ENCODE measurements at regions not wholly inside any gene's neighbourhood (a gene's known extent, or its start where the extent isn't known, plus 50 kb on each side); places are given as distances from the start of the nearest gene placed in this dataset.

DNA sequence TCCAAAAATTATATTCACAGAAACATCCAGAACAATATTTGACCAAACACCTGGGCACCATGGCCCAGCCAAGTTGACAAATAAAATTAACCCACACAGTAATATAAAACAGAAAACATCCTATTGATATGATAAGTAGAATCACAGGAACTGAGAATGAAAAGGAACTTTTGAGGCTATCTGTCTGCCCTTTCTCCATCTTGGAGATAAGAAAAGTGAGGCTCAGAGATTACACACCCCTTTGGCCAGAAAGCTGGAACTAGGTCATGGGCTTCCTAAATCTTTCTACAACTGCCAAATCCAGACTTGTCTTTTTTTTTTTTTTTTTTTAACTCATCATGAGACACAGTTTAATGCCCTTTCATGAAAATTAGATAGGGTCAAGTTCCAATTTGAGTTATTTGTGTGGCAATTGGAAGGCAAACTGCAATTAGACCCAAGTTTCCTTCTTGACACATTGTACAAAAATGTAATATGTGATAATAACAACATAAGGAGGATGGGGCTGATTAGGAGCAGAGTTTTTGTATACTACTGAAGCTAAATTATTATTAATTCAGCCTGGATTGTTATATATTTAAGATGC is 137.2 kb downstream of the RPL22L1 start:
- intact Hi-C loops (cut with micrococcal nuclease) = no loop called here

DNA sequence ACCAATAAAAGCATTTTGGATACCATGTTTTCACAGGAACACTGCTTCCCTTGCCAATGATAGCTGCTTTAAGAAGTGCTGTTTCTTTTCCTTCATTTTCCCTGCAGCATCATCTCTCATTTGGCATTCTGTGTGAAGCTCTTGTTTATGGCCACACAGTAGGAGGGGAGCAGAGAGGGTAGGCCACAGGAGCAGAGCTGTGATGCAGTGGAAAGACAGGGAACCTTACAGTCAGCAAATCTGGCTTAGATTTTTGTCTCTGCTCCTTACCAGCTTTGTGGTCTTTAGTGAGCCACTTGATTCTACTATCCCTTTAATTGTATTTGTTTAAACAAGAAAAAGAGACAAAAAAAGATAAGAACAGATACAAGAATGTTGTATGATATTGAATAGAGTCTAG is 138.7 kb downstream of the RPL22L1 start:
- intact Hi-C loops (cut with micrococcal nuclease) = no loop called here

DNA sequence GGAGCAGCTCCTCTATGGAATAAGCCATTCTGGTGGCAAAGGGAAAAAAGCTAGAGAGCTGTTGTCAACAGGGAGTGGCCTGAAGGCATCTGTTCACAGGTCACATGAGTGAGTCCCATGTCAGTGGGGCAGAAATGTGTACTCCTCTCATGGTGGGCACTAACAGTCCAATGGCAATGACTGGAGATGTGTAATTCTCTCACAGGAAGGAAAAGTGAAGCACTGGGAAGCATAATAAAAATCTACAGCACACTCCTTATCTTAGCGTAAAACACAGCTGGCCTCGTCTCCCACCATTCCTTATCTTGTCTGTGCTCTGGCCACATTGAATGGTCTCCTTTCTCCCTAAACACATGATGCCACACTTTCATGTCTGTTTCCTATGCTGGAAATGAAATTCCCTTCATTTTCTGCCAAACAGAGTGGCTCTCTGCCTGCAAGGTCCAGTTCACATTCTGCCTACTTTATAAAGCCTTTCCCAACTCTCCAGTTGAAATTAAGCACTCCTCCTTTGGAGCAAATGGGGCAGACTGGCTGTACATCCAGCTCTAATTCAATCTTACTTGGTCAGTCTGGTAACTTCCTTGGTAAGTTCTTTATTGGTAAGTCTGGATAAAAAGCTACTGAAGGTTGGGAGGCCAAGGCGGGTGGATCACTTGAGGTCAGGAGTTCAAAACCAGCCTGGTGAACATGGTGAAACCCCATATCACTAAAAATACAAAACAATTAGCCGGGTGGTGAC is 139.8 kb downstream of the RPL22L1 start:
- intact Hi-C loops (cut with micrococcal nuclease) = no loop called here

DNA sequence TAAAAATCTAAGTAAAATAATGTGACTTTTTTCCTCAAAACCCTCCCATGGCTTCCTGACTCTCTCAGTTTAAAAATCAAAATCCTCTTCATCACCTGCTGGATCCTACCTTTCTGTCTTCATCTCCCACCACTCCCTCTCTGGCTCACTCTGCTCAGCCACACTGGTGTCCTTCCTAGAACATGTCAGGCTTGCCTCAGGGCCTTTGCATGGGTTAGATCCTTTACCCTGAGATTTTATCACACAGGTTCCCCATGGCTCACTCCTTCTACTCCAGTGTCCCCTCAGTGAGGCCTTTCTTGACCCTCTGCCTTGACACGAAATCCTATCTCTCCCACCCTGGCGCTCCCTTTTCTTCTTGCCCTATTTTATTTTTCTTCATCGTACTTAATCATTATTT is 141.8 kb downstream of the RPL22L1 start:
- intact Hi-C loops (cut with micrococcal nuclease) = no loop called here

DNA sequence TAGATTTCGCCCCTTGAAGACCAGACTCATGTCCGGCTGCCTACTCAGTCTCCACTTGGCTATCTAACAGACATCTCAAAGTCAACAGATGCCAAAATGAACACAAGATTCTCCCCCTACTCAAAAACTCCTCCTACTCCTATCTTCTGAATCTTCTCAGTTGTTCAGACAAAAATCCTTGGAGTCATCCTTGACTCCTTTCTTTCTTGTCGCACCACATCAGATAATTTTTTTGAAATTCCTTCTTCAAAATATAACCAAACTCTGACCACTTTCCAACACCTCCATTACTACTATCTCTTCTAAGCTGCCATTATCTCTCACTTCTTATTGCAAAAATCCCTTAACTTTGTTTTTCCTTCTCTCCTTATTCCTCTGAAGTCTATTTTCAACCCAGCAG is 141.9 kb upstream of the SLC7A14 start:
- intact Hi-C loops (cut with micrococcal nuclease) = no loop called here

DNA sequence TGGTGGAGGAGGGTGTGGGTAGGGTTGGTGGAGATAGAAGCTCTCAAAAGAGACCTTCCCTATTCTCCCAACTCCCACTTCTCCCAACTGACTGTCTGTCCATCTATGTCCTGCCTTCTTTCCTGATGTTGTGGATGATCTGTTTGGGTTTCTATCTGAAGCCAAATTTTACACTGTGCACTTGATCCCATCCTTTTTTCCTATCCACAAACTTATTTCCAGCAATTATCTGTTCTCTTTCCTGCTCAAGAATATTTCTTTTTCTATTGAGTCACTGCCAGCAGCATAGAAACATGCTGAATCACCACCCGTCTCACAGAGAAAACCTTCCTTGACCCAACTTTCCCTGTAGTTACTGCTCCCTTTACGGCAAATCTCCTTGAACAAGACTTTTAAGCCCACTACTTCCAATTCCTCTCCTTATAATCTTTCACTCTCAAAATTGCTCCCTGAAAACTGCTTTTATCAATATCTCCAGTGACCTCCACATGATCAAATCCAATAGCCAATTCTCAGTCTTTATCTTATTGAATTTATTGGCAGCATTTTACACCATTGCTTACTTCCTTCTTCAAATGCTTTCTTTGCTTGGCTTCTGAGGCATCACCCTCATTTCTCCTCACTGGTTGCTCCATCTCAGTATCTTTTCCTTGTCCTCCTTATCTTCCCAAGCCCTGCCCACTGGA is 141.2 kb upstream of the SLC7A14 start:
- intact Hi-C loops (cut with micrococcal nuclease) = no loop called here

DNA sequence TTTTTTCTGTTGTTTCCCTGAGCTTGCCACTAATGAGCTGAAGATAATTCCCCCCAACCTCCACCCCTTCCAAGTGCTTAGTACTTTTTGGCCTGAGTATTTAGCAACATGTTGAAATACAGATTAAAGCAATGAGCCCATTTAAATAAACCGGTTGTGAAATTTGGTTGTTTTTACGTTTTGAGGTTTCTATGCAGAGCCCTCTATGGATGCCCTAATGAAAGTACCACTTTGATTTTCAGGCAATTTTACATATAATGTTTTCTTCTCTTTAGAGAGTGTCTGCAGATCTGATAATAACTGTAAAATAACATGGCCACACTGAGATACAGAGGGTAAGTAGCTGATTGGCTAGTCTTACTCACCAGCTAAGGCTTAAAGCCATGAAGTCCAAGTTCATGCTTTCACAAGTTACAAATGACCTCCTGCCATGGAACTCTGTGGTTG is 139.4 kb upstream of the SLC7A14 start:
- intact Hi-C loops (cut with micrococcal nuclease) = no loop called here

DNA sequence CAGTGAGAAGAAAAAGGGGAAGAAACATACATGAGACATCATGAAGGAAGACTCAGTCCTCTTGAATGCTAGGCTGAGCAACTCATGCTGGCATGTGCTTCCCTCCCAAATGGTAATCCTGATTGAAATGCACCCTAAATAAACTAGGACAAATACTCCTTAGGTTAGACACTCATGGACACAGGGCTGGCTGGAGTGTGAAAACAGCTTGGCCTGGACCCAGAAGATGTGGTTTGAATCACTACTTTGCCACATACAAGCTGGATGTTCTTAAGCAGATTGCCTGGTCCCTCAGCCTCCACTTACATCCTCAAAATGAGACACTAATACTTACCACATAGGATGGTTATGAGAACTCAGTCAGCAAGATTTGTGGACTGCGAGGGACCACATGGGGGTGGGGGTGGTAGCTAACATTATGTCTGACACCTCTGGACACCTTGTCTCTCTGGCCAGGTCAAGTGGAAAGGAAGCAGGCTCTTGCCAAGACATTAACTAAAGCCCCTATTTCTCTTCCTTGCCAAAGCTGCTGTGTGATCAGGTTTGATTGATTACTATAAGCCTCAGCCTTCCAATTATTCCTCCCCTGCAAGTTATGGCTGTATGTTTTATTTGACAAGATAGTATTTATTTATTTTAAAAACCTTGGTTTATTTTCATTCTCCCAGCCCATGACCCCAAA is 138.9 kb upstream of the SLC7A14 start:
- intact Hi-C loops (cut with micrococcal nuclease) = no loop called here

DNA sequence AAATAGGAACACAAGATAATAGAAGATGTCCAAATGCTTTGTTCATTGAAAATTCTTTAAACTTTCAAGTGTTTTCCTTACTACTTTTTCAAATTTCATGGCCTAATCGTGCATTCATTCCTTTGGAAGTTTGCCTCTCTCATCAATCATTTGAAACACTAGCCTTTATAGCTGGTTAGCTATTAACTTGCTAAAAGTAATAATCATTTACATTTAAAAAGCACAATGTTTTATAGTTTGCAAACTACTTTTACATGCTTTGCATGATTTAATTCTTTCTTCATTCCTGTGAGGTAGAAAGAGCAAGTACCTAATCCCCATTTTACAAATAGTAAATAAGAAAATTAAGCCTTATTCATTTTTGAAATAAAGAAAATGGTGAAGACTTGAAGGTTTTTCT is 137.4 kb upstream of the SLC7A14 start:
- intact Hi-C loops (cut with micrococcal nuclease) = no loop called here

DNA sequence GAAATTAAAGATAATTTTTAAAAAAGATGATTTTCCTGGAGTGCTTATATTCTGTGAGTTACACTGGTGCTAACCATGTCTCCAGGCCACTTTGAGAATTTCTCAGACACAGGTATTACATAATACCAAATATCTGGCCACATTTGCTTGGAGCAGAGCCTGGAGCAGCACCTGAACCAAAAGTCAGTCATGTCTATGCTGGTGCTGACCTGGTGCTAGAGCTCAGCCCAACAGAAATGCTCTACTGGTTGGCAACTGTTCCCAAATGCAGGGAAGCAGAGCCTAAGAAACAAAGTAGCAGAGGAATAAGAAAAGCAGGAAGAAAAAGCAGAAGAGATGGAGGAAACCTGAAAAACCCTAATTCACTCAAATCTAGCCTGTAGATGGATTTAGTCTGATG is 135.7 kb upstream of the SLC7A14 start:
- intact Hi-C loops (cut with micrococcal nuclease) = no loop called here

DNA sequence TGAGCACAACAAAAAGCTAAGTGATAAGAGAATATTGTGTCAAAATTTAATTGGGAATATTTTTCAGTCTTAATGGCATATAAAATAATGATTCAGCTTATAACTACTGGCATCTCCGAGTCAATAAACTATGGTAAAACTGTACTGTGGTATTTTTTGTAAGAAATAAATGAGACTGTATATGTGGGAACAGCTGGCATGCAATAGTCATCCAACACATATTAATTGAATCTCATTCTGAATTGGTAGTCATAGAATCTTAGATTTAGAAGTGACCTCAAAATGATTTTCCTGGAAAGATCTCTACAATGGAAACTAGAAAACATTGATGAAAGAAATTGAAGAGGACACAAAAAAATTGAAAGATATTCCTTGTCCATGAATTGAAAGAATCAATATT is 133.4 kb upstream of the SLC7A14 start:
- intact Hi-C loops (cut with micrococcal nuclease) = no loop called here

DNA sequence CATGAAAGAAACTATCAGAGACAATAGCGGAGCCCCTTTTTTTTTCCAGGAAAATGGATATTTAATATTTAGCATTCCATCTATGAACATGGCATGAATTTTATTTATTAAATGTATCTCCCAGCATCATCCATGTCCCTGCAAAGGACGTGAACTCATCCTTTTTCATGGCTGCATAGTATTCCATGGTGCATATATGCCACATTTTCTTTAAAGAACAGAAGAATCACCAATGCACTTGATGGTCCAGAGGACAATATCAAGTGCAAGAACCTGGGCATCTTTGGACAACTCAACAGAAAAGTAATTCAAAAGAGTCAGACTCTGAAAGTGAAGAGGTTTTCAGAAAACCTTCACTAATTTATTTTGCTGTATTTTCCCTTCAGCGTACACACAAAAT is 133.0 kb upstream of the SLC7A14 start:
- intact Hi-C loops (cut with micrococcal nuclease) = no loop called here

DNA sequence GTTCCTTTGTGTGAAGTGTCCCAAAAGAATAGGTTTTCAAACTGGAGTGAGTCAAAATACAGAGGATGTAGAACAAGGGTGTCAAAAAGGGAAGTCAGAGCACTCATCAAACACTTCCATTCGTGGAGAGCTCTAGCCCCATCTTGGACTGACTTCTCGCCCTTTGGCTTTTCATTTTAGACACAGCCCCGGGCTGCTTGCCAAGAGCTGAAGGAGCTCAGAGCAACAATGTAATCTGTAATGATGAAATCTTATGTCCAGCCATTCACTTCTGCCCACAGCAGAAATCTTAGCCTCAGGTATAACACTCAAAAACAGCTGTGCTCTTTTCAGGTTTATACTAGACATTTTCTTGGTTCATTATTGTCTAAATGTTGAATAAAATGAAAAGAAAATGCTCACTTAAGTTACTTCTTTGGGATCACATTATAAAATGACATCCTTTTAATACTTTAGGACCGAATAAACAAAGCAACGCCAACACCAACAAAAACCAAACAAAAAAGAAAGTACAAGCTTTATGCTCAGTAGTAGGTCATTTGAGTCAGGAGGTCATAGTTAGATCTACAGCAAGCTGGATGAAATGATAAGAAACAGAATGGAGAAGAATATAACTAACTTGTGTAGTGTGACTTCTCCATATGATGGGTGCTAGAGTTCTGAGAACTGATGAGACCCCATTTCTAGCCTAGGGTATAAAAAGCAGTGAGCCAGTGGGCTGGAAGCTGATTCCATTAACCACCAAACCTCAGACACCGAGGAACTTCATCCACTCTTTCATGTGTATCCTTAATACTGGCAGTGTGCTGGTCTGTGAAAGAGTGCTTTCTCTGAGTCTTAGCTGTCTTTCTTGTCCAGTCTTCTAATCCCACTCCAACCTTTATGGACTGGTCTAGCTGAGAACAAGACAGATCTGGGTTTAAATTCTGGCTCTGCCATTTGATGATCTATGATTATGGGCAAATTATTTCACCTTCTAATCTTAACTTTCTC is 131.8 kb upstream of the SLC7A14 start:
- intact Hi-C loops (cut with micrococcal nuclease) = no loop called here

DNA sequence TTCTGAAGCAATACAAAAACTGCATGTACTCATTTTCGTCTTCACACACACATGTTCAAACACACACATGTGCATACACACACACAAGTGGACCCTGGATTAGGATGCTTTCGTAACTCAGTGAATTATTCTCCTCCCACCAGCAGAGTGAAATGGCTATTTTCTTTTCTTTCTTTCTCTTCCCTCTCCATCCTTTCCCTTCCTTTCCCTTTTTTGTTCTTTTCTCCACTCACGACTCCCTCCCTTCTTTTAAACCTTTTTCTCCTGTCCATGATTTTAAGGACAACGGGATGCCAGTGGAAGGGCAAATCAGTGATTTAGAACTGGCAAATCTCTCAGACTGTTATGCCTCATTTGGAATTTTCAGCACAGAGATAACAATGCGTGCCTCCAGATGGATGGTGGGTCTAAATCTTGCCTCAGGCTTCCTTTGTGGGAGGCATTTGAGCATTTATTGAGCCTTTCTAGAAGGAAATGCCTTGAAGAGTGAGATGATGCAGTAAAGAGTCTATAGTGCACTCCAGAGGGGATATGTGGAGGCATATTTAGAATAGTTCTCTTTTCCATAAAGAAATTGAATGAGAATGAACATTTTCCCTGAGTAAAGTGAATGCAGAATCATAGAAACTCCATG is 130.4 kb upstream of the SLC7A14 start:
- intact Hi-C loops (cut with micrococcal nuclease) = no loop called here

DNA sequence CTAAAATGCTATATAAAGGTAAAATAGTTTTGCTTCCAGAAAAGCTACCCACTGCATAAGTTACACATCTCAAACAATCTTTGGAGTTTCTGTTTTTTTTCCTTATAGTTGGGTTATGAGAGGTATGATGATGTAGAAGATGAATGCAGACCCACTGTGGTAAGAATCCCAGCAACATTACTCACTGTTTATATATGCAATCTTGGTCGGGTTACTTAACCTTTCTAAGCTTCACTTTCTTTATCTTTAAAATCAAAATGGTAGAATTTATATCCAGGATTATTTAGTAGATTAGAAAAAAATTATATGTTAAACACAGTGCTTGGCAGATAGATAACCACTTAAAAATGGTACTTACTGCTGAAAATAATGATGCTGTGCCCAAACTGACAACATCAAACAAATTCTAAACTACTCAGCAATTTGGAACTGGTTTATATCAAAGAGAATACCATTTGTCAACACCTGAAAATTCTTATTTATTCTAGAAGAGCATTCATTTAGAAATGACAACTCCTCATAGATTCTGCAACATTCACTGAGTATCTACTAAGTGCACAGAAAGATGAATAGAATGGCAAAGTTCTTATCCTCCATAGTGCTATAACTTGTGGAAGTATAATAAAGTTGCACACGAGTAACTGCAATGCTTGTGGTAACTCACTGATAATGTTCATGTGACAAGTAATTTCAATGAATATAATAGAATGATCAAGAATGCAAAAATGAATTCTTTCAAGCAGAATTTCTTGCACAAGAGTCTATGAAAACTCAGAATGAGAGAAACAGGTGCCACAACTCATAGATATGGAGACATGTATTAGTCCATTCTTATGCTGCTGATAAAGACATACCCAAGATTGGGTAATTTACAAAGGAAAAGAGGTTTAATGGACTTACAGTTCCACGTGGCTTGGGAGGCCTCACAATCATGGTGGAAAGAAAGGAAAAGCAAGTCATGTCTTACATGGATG is 129.0 kb upstream of the SLC7A14 start:
- intact Hi-C loops (cut with micrococcal nuclease) = no loop called here

DNA sequence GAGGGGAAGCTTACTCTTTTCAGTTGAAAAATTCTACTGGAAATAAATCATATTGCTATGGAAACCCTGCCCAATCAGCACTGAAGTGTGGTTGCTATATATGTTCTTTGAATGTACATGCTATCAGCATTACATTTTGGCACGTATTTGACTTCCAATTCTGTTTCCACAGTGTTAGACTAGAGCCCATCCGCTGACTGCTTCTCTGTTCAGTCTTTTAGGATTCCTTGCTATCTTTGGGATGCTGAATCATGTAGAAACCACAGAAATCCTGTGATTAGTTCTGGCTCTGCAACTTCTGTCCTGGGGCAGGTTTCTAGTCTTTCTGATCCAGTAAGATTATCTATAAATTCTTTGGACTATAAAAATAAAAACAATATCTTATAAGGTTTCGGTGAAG is 128.2 kb upstream of the SLC7A14 start:
- intact Hi-C loops (cut with micrococcal nuclease) = no loop called here

DNA sequence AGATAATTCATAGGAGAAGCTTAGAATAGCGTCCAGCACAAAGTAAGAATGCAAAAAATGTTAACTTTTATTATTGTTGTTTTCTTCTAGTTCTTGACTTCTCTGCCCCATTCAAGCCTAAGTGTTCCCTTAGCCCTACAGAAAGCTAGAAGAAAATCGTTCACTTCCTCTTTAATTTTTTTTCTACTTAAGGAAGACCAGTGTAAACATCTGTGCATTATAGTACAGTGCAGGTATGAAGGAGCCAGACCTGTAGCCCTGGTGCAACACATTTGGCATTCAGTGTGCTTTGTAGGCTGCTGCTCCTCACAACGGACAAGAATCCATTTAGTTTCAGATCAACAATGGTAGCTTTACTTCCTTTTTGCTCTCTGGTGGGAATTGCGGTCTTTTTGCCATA is 127.8 kb upstream of the SLC7A14 start:
- intact Hi-C loops (cut with micrococcal nuclease) = no loop called here

DNA sequence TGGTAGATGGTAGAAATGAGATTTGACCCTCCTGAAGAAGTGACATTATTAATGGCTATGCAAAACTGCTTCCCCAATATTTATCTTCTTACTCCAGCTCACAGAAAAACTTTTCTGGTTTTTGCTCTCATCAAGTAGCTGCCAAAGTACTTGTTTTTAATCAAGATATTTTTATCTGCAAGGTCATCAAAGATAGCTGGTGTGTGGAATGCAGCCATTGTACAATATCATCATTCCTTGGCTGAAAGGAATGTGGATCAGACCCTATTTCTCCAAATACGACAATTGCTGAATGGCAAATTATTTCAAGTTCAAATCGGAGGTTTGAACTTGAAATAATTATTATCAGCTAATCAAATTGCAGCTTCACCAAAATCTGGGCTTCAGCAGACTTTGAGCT is 126.9 kb upstream of the SLC7A14 start:
- intact Hi-C loops (cut with micrococcal nuclease) = no loop called here

DNA sequence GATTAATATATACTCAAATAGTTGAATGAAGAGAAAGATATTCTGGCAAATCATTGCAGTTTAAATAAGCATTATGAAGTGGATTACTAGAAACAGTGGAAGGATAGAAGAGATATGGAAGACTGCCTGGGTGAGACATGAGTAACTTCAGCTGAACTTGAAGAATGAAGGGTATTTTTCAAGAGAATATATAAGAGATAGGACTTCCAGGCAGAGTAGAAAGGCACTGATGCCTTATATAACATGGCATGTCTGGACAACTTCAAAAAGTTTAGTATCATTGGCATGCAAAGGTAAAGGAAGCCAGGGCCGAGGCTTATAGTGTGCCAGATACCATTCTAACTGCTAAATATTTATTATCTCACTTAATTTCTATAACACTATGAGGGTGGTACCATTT is 126.5 kb upstream of the SLC7A14 start:
- intact Hi-C loops (cut with micrococcal nuclease) = no loop called here
